Right hindlimb (tissue), 1 donor: ENCODE measurements at regions not wholly inside any gene's neighbourhood (a gene's known extent, or its start where the extent isn't known, plus 50 kb on each side); places are given as distances from the start of the nearest gene placed in this dataset.

Experiments used
- DNase-seq: peaks from one replicate; pipeline ENCODE4 v3.0.0-alpha.2; 2018

- no peak for DNase-seq
Observed at GRCh38 chr3:193938613-193939012, 197.3 kb upstream of the HES1 start.

GRCh38 chr3:193939527-193939926 is 196.4 kb upstream of the HES1 start:
- no peak for DNase-seq

- DNase-seq = no peak
Observed at GRCh38 chr3:193940526-193940925, 195.4 kb upstream of the HES1 start.

DNA sequence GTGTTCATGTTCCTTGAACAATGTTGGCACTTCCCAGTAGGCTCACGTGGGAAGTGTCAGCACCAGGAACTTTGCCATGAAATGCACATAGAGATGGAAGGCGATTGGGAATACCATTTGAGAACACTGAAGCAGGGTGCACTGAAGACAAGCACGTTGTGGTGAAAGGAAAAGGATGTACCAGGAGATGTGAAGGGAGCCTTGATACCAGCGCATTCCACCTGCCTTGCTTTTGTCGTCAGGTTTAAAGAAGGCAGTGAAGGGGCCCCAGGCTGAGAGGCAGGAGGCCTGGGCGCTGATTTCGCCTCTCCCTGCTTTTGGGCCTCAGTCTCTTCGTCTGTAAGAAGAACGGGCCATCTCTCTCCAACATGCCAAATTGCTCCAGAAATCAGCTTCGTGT is 194.5 kb upstream of the HES1 start:
- DNase-seq = no peak

- no peak for DNase-seq
Observed at GRCh38 chr3:193942516-193943055, 193.4 kb upstream of the HES1 start.

- no peak for DNase-seq
Observed at GRCh38 chr3:193943200-193943599, 192.7 kb upstream of the HES1 start.

GRCh38 chr3:193943851-193944517 is 192.0 kb upstream of the HES1 start:
- no peak for DNase-seq

DNA sequence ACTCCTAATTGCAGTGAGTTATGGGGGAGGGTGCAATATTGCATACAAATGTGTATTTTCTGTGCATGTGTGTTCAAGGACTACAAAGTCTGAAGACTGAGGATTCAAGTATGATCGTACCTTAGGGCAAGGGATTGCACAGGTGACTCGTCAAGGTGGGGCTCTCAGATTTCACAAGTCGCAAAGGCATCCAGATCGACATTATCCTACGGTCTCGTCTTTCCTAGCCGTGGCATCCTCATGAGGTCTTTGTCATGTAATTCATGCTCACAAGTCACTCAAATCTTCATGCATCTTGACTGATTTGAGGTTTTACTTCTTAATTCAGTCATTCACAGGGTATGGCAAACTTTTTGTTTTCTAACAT is 191.4 kb upstream of the HES1 start:
- no peak for DNase-seq

- DNase-seq = no peak
Observed at GRCh38 chr3:193945143-193945542, 190.8 kb upstream of the HES1 start.

GRCh38 chr3:193946945-193947344 is 189.0 kb upstream of the HES1 start:
- DNase-seq = peak; percentile 48

DNA sequence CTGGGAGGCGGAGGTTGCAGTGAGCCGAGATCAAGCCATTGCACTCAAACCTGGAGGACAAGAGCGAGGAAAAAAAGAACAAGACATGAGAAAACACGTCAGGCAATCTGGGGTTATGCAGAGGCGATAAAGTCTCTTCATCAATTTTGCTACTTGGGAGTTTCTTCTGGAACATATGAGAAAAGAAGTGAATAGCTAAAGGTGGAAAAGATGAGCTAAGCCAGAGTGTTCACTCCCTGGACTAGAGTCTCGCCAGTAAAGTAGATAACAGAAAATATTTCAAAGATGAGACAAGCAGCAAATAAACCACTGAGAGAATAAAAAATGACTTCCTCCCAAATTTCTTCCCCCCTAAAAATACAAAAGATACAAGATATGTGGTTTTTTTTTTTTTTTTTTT is 188.4 kb upstream of the HES1 start:
- no peak for DNase-seq

DNA sequence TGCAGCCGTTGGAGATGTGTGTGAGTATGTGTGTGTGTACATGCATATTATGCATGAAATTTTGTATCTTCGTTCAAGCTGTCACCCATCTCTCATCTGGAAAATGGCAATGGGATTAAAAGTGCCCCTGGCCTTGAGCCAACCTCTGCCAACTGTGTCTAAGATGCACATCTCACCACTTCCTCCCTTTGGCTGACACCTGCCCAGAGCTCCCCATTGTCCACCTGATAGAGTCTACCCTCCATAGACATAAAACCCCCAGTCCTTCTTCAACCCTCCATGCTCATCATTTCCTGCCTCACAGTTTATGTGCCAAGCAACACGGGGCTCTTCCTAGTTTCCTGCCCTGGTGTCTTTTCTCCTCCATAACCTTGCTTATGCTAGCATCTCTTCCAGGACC is 187.5 kb upstream of the HES1 start:
- no peak for DNase-seq

GRCh38 chr3:193951859-193952258 is 184.1 kb upstream of the HES1 start:
- no peak for DNase-seq

DNA sequence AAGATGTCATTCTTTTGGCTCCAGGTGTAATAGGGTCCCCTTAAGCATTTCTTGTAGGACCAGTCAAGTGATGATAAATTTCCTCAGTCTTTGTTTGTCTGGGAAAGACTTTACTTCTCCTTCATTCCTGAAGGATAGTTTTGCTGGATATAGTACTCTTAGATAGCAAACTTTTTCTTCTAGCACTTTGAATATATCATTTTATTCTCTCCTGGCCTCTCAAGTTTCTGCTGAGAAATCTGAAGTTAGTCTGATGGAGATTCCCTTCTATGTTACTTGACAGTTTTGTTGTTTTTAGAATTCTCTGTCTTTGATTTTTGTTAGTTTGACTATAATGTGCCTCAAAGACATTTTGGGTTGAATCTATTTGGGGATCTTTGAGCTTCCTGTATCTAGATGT is 181.2 kb upstream of the HES1 start:
- no peak for DNase-seq

DNA sequence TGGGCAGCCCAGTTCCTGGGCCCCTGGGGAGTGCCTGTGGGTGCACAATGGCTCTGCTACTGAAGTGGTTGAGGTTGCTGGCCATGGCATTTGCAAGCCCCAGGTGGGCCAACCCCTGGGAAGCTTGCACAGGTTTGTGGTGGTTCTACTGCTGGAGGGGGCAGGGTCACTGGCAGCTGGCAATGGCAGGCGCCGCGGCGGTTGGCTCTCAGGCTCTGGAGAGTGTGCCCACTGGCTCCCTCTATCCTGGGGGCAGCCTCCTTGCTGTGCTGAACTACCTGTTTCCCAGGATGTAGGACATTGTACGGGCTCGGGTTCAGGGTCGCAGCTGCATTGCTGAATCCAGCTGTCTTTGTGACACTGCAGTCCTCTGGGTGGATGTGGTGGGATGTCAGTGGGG is 180.2 kb upstream of the HES1 start:
- DNase-seq = no peak

GRCh38 chr3:193959861-193960260 is 176.1 kb upstream of the HES1 start:
- no peak for DNase-seq

- peak; percentile 90 for DNase-seq
Observed at GRCh38 chr3:193960487-193961274, 175.3 kb upstream of the HES1 start.

DNA sequence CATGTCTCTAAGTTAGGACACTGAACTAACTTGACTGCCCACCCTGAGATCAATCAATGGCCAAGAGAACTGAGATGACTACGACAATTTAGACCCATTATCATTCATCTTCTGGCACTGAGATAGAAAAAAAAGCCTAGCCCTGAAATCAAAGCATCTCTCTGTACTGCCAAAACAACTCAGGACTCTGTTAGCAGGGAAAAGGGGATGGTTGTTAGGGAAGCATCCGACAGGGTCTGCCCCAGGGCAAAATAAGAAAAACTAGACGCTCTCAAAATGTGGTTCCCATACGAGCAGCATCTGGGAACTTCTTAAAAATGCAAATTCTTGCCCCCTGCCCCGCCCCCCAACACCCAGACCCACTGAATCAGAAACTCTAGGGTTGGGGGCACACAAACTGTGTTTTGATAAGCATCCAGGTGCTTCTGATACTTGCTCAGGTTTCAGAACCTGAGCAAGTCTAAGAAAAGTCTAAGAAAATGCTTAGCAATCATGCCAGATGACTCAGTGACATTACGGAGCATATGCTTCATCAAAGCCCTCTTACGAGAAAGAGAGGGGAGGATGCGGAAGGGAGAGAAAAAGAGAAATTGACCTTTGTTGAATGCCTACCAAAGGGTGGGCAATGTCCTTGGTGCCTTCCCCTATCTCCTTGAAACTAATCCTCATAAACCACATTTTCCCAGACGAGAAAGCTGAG is 172.8 kb upstream of the HES1 start:
- no peak for DNase-seq

DNA sequence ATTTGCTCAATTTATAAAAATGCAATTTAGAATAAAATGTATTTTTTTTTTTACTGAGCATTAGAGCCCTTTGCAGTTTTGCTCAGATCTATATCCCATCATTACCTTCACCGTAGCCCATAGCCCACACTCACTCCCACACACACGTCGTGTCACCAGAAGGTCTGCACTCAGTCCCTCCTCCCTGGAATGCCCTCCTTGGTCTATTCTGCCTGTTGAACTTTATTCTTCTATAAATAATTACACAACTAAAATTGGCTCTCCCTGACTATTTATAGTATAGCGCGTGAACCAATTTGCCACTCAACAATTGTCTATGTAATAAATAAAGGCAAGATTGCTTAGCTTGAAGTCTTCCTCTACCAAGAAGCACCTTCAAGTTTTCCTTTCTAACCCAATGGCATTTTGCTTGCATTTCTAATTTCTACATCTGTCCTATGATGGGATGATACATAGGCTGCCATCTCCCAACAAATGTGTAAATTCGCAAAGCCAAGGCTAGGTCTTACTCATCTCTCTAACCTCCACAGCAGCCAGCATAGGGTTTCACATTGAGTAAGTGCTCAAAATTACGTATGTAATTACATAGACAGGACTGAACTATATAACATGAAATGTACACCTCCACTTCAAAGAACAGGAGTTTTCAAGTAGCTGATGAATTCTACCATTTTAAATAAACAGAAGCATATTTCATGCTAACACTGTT is 172.0 kb upstream of the HES1 start:
- no peak for DNase-seq

DNA sequence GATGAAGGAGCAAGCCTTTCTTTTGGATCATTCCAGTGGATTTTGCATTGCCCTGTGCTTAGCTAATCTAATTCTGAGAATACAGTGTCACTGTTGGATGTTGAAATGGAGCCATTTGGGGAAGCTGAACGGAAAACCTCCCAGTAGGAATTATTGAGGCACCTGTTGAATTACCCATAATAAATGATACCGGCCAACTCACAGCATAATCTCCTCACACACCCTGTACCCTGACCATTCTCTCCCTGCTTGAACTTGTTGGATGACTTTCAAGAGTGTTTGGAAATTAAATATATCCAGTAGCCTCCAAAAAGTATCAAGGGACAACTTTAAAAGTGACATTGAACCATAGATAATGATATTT is 171.4 kb upstream of the HES1 start:
- no peak for DNase-seq

DNA sequence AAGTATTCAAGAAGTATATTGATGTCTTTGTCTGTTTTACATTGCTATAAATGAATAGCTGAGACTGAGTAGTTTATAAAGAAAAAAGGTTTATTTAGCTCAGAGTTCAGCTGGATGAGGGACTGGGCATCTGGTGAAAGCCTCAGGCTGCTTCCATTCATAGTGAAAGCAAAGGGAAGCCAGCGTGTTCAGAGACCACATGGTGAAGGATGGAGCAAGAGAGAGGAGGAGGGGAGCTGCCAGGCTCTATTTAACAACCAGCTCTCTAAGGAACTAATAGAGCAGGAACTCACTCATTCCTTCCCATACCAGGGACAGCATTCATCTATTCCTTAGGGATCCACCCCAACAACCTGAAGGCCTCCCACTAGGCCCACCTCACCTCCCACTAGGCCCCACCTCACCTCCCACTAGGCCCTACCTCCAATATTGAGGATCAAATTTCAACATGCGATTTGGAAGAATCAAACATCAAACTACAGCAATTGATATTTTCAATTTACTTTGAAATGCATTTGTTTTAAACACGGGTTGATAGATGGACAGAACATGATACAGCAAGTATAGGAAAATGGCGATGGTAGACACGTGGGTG is 167.5 kb upstream of the HES1 start:
- DNase-seq = no peak

GRCh38 chr3:193970131-193970772 is 165.7 kb upstream of the HES1 start:
- peak; percentile 51 for DNase-seq
